ACC112 (cell line): ENCODE measurements at regions not wholly inside any gene's neighbourhood (a gene's known extent, or its start where the extent isn't known, plus 50 kb on each side); places are given as distances from the start of the nearest gene placed in this dataset.

Source experiments
- H2AFZ ChIP-seq: fragments of 200-600 bp; sonication (generic); one replicate; pipeline ENCODE4 v1.6.0; 2017; ENCODE audit warnings: antibody characterized with exemption, low read length; ENCODE audit not compliant: unreplicated experiment
- H3K27ac ChIP-seq: fragments of 200-600 bp; sonication (generic); 2 replicates; pipeline ENCODE4 v1.5.1; 2014; ENCODE audit warnings: low read depth, mild to moderate bottlenecking, antibody characterized with exemption, low read length, moderate library complexity
- H3K27me3 ChIP-seq: fragments of 200-600 bp; sonication (generic); 2 replicates; pipeline ENCODE4 v1.6.1; 2014; ENCODE audit warnings: mild to moderate bottlenecking, antibody characterized with exemption, low read length, moderate library complexity, mixed read lengths; ENCODE audit not compliant: insufficient read depth
- H3K36me3 ChIP-seq: fragments of 200-600 bp; sonication (generic); 2 replicates; pipeline ENCODE4 v1.6.1; 2016; ENCODE audit warnings: mild to moderate bottlenecking, antibody characterized with exemption, low read length, moderate library complexity, mixed read lengths; ENCODE audit not compliant: insufficient read depth
- H3K4me1 ChIP-seq: fragments of 200-600 bp; sonication (generic); one replicate; pipeline ENCODE4 v1.6.1; 2016; ENCODE audit warnings: low read length, mixed read lengths; ENCODE audit not compliant: insufficient read depth, unreplicated experiment, control insufficient read depth
- H3K4me3 ChIP-seq: fragments of 200-600 bp; sonication (generic); 2 replicates; pipeline ENCODE4 v1.5.1; 2014; ENCODE audit warnings: mild to moderate bottlenecking, low read depth, low read length
- H3K79me2 ChIP-seq: fragments of 200-600 bp; sonication (generic); one replicate; pipeline ENCODE4 v1.6.0; 2016; ENCODE audit warnings: low read length; ENCODE audit not compliant: control insufficient read depth, unreplicated experiment, insufficient read depth

DNA sequence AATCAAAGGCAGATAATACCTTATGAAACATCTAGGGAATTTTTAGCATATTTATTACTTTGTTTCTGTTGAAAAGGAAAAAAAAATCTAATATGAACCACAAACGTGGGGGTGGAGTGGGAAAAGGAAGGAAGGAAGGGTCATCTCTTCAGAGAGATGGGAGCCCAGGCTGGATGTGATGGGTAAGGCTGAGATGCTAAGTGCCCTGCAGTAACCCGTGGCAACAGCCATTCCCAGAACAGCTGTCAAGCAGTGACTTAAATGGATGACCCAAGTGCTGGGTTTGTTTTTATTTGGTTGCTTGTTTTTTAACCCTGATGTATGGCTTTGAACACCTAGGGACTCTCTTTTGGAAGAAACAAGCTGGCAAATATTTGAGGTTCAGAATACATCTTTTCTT is 50.7 kb upstream of the KLF7 start:
- Histone ChIP-seq H3K4me3 (no peak overlapping the region), H3K27me3 (no peaks in the 10 kb centered on the region), H3K27ac (no peak overlapping the region), H3K36me3 (no peaks in the 10 kb centered on the region), H3K4me1 (peaks cover 6% of the 10 kb centered on the region), H3K79me2 (no peaks in the 10 kb centered on the region), H2AFZ (no peak overlapping the region)

DNA sequence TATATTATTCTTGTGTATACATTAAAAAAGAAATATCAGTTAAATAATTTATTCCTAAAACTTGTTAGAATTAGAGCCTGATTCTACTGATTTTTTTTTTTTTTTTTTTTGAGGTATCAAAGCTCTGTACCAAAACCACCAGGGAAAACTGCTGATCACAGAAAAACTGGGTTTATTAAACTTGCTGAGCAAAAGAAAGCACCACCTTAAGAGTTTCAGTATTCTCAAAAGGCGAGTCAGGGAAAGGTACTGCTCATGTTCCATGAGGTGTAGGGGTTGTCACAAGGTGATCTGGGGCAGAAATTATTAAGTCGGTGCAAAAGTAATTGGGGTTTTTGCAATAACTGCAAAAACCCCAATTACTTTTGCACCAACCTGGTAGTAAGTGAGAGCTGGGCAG is 51.7 kb upstream of the KLF7 start:
- no peaks in the 10 kb centered on the region for H3K36me3 ChIP-seq
- no peak overlapping the region for H2AFZ ChIP-seq
- H3K4me1 ChIP-seq, result peaks cover 6% of the 10 kb centered on the region
- no peak overlapping the region for H3K4me3 ChIP-seq
- H3K27ac ChIP-seq, result no peak overlapping the region
- no peaks in the 10 kb centered on the region for H3K79me2 ChIP-seq
- H3K27me3 ChIP-seq, result no peaks in the 10 kb centered on the region

DNA sequence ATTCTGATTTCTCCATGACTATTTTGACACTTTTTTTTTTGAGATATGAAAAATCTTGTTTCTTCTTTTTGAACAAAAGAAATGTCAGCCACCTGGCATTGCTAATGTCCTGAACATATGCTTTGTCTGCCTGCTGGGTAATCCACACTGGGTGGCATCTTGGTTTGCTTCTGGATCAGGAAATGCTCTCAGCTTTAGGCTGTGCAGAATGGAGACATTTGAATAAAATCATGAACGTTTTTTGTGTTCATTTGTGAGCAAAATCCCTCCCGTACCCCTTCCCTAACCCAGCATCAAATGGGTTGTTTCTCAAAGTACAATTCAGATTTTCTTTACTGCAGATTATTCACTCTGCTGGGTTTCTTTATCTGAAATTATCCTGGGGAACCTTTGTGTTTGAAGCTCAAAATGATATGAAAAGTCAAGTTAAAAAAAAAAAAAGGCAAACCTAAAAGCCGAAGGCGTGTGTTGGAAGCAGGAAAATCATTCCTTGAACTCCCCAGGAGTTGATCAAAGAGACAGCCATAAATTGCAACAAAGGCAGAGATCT is 53.4 kb upstream of the KLF7 start:
- no peak overlapping the region for H2AFZ ChIP-seq
- peaks cover 12% of the 10 kb centered on the region for H3K4me1 ChIP-seq
- H3K27ac ChIP-seq, result peak overlapping the region; percentile 61; the same call in 1 of the 2 replicates
- H3K79me2 ChIP-seq, result no peaks in the 10 kb centered on the region
- H3K4me3 ChIP-seq, result no peak overlapping the region
- H3K36me3 ChIP-seq, result no peaks in the 10 kb centered on the region
- H3K27me3 ChIP-seq, result no peaks in the 10 kb centered on the region

DNA sequence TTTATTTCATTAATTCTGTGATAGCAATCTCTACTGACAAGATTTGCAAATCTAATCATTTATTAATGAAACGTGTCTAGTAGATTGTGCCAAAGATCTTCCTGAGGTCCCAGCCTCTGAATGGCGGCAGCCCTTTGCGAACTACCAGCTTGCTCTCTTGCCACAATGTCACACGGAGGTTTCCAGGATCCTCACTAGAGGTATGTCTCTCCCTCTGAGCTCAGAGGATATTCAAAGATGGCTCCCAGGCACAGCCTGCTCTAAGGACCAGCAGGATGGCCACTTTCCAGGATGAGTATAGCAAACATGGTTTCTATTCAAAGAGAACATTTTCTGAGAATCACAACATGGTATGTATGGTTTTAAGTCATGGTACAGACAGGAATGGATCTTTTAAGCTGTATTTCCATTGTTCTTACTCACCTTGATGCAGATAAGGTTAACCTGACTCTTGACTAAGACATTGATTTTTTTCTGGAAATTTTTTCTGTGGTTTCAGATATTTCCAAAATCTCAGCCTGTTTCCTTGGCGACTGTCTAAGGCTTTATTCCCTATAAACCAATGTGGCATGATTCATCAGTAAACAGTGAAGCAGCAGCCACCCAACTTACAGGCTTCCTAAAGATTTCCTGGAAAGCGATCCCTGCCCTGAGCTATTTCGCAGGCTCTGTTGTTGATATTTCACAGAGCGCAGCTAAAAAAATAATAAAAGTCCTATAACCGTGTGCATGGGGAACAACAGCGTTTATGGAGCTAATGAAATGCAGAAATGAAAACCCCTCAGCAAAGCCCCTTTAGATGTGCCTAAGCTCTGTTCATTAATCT is 54.1 kb upstream of the KLF7 start:
- Histone ChIP-seq H3K27ac (peak overlapping the region; percentile 61), H2AFZ (no peak overlapping the region)

DNA sequence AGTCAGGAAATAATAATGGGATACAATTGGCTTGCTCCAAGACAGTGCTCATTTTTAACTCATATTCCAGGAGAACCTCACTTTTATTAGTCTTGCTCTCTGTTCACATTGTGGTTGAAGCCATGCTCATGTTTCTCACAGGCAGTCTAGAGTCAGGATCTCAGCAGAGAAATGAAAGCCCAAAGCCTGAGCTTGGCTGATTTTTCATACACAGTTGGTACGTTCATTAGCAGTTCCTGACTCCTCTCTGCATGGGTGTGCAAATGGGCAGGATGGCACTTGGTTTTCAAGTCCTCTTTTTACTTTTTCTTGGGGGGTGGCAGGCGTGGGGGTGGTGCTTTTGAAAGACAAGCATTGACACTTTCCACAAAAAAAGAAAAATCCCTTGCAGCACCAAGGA is 56.0 kb upstream of the KLF7 start:
- peaks cover 23% of the 10 kb centered on the region for H3K4me1 ChIP-seq
- H3K27me3 ChIP-seq, result no peaks in the 10 kb centered on the region
- H3K27ac ChIP-seq, result no peak overlapping the region
- no peaks in the 10 kb centered on the region for H3K79me2 ChIP-seq
- no peak overlapping the region for H3K4me3 ChIP-seq
- no peaks in the 10 kb centered on the region for H3K36me3 ChIP-seq
- H2AFZ ChIP-seq, result no peak overlapping the region

More for the DNA sequence above, 54.1 kb upstream of the KLF7 start:
- H3K36me3 ChIP-seq, result no peaks in the 10 kb centered on the region
- no peak overlapping the region for H3K4me3 ChIP-seq
- peaks cover 12% of the 10 kb centered on the region for H3K4me1 ChIP-seq
- no peaks in the 10 kb centered on the region for H3K79me2 ChIP-seq
- no peaks in the 10 kb centered on the region for H3K27me3 ChIP-seq

DNA sequence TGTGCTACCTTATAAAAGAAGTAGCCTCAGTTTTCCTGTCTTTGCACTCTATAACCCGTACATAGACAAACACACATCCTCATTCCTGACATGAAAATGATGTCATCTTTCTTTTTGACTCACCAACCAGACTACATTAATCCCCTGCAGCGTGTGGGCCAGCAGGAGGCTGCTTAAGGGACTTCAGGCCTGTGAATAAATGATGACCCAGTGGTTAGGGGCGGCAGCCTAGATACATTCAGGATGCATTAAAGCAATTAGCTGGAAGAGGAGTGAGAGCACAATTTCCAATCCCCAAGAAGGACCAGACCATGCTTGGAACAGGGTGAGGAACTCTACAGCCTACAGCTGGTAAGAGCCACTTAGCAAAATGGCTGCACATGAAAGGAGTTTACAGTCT is 57.3 kb upstream of the KLF7 start:
- no peak overlapping the region for H2AFZ ChIP-seq
- no peaks in the 10 kb centered on the region for H3K36me3 ChIP-seq
- H3K27me3 ChIP-seq, result no peaks in the 10 kb centered on the region
- no peaks in the 10 kb centered on the region for H3K79me2 ChIP-seq
- H3K27ac ChIP-seq, result no peak overlapping the region
- peaks cover 24% of the 10 kb centered on the region for H3K4me1 ChIP-seq
- H3K4me3 ChIP-seq, result no peak overlapping the region

DNA sequence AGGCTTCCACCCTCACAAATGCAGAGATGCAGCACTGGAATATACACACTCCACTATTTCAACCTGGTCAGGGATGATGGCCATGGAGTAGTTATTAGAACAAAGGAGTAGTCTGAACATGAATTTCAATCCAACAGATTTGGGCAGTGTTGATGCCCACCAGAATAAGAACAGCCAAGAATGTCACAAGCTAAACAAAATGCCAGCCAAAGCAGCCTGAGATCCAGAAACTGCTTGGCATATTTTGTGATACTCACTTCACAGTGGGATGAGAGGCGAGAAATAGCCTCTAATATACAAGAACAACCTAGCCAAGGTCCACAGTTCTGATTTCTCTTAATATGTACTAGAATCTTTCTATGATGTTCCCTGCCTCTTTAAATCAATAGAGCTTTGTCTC is 58.6 kb upstream of the KLF7 start:
- no peaks in the 10 kb centered on the region for H3K36me3 ChIP-seq
- H2AFZ ChIP-seq, result no peak overlapping the region
- H3K4me1 ChIP-seq, result peaks cover 24% of the 10 kb centered on the region
- H3K79me2 ChIP-seq, result no peaks in the 10 kb centered on the region
- H3K27ac ChIP-seq, result no peak overlapping the region
- H3K27me3 ChIP-seq, result no peaks in the 10 kb centered on the region
- H3K4me3 ChIP-seq, result no peak overlapping the region

DNA sequence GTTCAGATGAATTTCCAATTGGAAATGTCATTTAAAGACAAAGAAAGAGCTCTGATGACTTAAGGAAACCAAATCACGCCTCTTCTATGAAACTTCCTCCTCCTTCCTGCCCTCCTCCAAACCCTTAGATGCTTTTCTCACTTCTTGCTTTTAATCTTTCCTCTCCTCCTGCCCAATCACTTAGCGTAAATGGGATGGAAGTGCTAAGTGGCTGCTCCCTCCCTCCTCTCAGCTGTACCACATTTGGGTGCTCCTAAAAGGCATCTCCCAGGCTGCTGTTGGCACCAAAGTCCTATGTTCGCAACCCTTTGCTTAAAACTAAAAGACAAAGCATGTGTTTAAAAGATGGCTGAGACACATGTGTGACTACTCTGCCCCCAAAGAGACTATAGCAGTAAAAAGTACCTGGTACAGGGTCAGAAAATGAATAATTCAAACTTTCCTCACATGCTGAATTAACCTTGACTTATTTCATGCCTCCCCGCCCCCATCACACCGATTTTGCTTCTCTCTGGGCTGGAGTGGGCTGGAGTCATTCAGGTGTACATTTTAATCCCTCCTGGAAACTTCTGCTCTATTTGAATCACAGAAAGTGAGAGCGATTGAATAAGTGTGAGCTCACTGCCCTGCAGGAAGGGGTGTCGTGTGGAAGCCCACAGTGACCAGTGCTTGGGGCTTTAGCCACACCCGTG is 59.2 kb upstream of the KLF7 start:
- Histone ChIP-seq H2AFZ (no peak overlapping the region), H3K4me1 (peaks cover 19% of the 10 kb centered on the region), H3K79me2 (no peaks in the 10 kb centered on the region), H3K27me3 (no peaks in the 10 kb centered on the region), H3K27ac (no peak overlapping the region), H3K4me3 (no peak overlapping the region), H3K36me3 (no peaks in the 10 kb centered on the region)

DNA sequence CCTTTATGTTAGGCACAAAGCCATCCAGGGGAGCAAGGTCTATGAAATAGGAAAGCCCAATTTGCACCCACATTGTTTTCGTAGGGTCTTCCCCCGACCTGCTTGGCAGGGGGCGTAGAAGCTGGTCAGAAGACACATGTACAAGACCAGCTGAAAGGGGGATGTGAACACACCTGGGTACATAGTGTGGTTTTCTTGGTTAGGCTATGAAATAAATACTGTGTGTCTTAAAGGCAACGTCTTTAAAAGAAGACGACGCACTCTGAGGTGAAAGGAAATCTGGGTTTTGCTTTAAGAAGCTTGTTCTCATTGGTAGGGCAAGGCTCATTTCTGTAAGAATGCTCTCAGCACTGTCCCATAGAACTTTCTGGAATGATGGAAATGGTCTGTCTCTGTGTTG is 60.0 kb upstream of the KLF7 start:
- Histone ChIP-seq H3K4me1 (peaks cover 19% of the 10 kb centered on the region), H2AFZ (no peak overlapping the region)

DNA sequence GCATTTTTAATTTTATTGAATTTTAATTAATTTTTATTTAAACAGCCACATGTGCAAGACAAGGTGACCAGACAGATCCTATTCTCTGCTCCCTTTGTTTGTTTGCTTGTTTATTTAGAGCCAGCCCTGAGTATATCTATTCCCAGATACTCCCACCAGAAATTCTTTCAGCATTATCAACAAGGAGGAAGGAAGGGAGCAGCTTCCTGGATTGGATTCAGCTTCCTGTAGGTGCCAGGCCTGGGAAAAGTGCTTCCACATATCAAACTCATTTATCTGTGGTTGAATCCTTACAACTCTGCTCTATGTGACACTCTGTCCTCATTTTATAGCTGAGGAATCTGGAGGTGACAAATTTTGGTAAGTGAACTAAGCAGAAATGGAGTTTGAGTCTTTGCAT is 60.5 kb upstream of the KLF7 start:
- H3K79me2 ChIP-seq, result no peaks in the 10 kb centered on the region
- H3K27ac ChIP-seq, result no peak overlapping the region
- H3K4me3 ChIP-seq, result no peak overlapping the region
- no peaks in the 10 kb centered on the region for H3K36me3 ChIP-seq
- peak overlapping the region; percentile 66 for H2AFZ ChIP-seq
- H3K4me1 ChIP-seq, result peaks cover 21% of the 10 kb centered on the region
- no peaks in the 10 kb centered on the region for H3K27me3 ChIP-seq

More for the DNA sequence above, 60.0 kb upstream of the KLF7 start:
- Histone ChIP-seq H3K4me3 (no peak overlapping the region), H3K79me2 (no peaks in the 10 kb centered on the region), H3K27ac (no peak overlapping the region), H3K36me3 (no peaks in the 10 kb centered on the region), H3K27me3 (no peaks in the 10 kb centered on the region)

DNA sequence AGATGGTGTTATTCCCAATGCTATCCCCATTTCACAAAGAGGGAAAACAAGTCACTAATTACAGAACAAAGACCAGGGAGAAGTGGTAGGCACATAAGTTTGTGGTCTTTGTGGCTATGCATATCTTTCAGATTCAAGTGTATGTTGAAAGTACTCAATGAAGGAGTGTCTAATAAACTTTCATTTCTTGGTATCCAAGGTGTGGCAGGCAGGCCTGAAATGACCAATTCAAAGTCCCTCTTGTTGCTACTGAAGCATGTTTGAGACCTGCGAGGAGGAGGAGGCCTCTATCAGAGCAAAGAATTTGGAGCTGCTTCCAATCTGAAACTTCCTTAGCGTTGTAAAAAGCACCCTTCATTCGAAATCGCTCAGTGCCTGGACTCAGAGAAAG is 60.9 kb upstream of the KLF7 start:
- Histone ChIP-seq H3K79me2 (no peaks in the 10 kb centered on the region), H3K4me3 (no peak overlapping the region), H3K36me3 (no peaks in the 10 kb centered on the region), H2AFZ (peak overlapping the region; percentile 66), H3K4me1 (peaks cover 25% of the 10 kb centered on the region), H3K27me3 (no peaks in the 10 kb centered on the region), H3K27ac (no peak overlapping the region)
